Vagina (tissue), 2 donors: ENCODE measurements at regions not wholly inside any gene's neighbourhood (a gene's known extent, or its start where the extent isn't known, plus 50 kb on each side); places are given as distances from the start of the nearest gene placed in this dataset.

ENCODE experiments used
- CTCF ChIP-seq, 3 experiments: fragments of 450-650 bp in 2 of 3; fragments of 200-600 bp in 1 of 3; sonication (generic) in 1 of 3; IDR thresholded peaks; one replicate each; pipeline ENCODE4 v1.5.1; 2017 to 2019; ENCODE audit warnings: antibody characterized with exemption in 3 of 3, mild to moderate bottlenecking in 2 of 3, moderate library complexity in 2 of 3
- POLR2AphosphoS5 ChIP-seq, 2 donors: sonication (generic); formaldehyde crosslinking; IDR thresholded peaks; one replicate each; pipeline ENCODE4 v1.9.0; 2017; ENCODE audit warnings: antibody characterized with exemption in 2 of 2, mild to moderate bottlenecking in 2 of 2, low read depth in 1 of 2; ENCODE audit not compliant: insufficient read depth in 1 of 2

GRCh38 chr2:200761266-200761665 lies 50.4 kb upstream of the BZW1 start:
- TF ChIP-seq POLR2AphosphoS5 (IDR thresholded peaks at IDR 0.05; ENCODE audit: insufficient read depth in 1 of 2, low read depth in 1 of 2), result no peak
- no peak for TF ChIP-seq CTCF (IDR thresholded peaks at IDR 0.05)
